ENCODE measurements at regions not wholly inside any gene's neighbourhood (a gene's known extent, or its start where the extent isn't known, plus 50 kb on each side); places are given as distances from the start of the nearest gene placed in this dataset.

- no peak for TF ChIP-seq ZBTB4 (CRISPR knock-in tag; IDR thresholded peaks at IDR 0.05)
- no peak for TF ChIP-seq POLR2A (IDR thresholded peaks at IDR 0.05; ENCODE audit: low read depth, low read length)
- TF ChIP-seq CBX5 (IDR thresholded peaks at IDR 0.05; ENCODE audit: low read depth): no peak
- TF ChIP-seq ZSCAN29 (IDR thresholded peaks at IDR 0.05): no peak
- TF ChIP-seq PBX3 (IDR thresholded peaks at IDR 0.05; ENCODE audit: insufficient replicate concordance, low read depth, low read length): no peak
- TF ChIP-seq EZH2 (IDR thresholded peaks at IDR 0.05; ENCODE audit: borderline replicate concordance, control insufficient read depth, low read depth, low read length): no peak
- TF ChIP-seq SPI1 (IDR thresholded peaks at IDR 0.05; ENCODE audit: borderline replicate concordance, insufficient read depth, low read depth, low read length): no peak
- TF ChIP-seq BCL3 (IDR thresholded peaks at IDR 0.05; ENCODE audit: borderline replicate concordance, insufficient read depth, low read depth, low read length, poor library complexity, severe bottlenecking): no peak
- no peak for TF ChIP-seq CTCF (IDR thresholded peaks at IDR 0.05 in 2 of 3, conservative IDR thresholded peaks at IDR 0.05 in 1 of 3; ENCODE audit: control insufficient read depth in 2 of 3, extremely low read depth in 1 of 3, insufficient read depth in 1 of 3, low read depth in 3 of 3, low read length in 3 of 3)
These were observed 1390.5 kb upstream of the TENM4 start for GRCh38 chr11:80831374-80831773.
